SW480 (cell line): ENCODE measurements at regions not wholly inside any gene's neighbourhood (a gene's known extent, or its start where the extent isn't known, plus 50 kb on each side); places are given as distances from the start of the nearest gene placed in this dataset.

Source experiments
- DNase-seq: peaks from one replicate; pipeline ENCODE4 v3.0.0-alpha.2; 2016; ENCODE audit warnings: low spot score

GRCh38 chr7:95668504-95669018, 72.2 kb upstream of the PDK4 start:
- DNase-seq = no peak

DNA sequence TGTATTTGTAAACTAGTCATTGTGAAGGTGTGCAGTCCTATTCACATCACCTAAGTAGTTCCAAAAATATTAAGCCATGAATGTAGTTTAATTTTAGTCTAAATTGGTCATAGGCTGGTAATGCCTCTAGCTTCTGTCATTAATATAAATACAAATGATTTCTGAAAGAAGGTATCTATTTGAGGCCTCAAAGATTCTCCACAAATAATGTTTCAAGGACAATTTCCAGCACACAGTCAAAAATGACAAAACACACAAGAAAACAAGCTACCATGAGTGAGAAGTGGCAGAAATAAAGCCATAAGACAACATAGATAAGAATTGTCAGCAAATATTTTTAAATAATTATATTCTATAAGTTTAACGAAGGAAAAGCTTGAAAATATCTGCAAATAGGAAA, 66.7 kb upstream of the PDK4 start:
- no peak for DNase-seq

DNA sequence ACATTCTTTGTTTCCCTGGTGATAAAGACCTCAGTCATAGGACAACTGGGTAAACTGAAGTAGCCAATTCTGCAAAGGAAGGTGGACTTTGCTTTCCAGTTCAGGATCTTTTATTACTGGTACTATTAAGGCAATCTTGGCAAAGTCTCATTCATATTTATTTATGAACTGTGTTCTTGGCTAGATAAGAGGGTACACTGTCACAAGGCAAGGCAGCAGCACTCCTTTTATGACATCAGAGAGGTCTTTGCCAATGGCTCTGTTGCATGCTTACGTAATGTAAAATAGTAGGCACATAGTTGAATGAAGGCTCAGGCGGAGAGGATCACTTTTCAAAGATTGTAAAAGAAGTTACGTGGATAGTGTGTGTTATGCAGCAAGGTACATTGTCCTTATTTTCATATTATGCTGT, 63.7 kb upstream of the PDK4 start:
- DNase-seq = no peak

- DNase-seq = no peak
Observed at GRCh38 chr7:95658676-95659075, 62.4 kb upstream of the PDK4 start.

DNA sequence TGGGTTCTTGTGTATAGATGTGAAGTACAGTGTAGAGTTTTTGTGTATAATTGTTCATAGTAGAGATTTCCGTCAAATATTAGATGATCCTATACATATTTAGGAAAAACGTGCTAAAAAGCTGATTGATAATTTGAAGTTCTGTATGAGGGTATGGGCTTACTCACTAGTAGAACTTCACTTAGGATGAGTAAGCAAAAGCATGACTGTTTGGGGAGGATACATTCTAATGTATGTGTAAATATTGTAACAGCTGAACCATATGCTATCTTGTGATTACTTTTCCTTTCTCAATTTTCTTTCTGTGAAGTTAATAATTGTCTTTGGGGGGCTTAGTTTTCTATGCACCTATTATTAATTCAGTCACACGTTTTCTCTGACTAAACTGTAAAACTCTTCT, 53.2 kb upstream of the PDK4 start:
- no peak for DNase-seq

GRCh38 chr7:95646350-95646749, 50.0 kb upstream of the PDK4 start:
- DNase-seq = peak; percentile 39
